Activated B cell treated with CpG ODN at 0.5 μM for 24 hours (primary cell): ENCODE measurements at regions not wholly inside any gene's neighbourhood (a gene's known extent, or its start where the extent isn't known, plus 50 kb on each side); places are given as distances from the start of the nearest gene placed in this dataset.

ENCODE experiments used
- ATAC-seq: fragments of 200-7000 bp; cut with Tn5 transposase; one replicate; pipeline ENCODE4 v1.10.0; 2021; ENCODE audit warnings: low read depth, mild to moderate bottlenecking, moderate library complexity
- CTCF ChIA-PET: fragments of 350-600 bp; sonication (Branson Sonifier 250); formaldehyde crosslinking; loops from one replicate; lab custom pipeline; 2021; ENCODE audit warnings: antibody characterized with exemption; lab: Charles Lee
- POLR2A ChIA-PET: fragments of 350-600 bp; sonication (Branson Sonifier 250); formaldehyde crosslinking; loops from one replicate; lab custom pipeline; 2021; ENCODE audit warnings: antibody characterized with exemption; lab: Charles Lee
- DNase-seq: peaks from one replicate; pipeline ENCODE4 v3.0.0; 2022
- H3K27ac Mint-ChIP-seq: one replicate; pipeline ENCODE4 v1.8.0; 2020; ENCODE audit warnings: mixed read lengths
- H3K27me3 Mint-ChIP-seq: one replicate; pipeline ENCODE4 v1.8.0; 2021; ENCODE audit warnings: mixed read lengths
- H3K36me3 Mint-ChIP-seq: one replicate; pipeline ENCODE4 v1.8.0; 2021; ENCODE audit warnings: low read depth, mixed read lengths
- H3K4me1 Mint-ChIP-seq: one replicate; pipeline ENCODE4 v1.8.0; 2021; ENCODE audit warnings: mixed read lengths
- H3K4me3 Mint-ChIP-seq: one replicate; pipeline ENCODE4 v1.8.0; 2020; ENCODE audit warnings: mild to moderate bottlenecking, mixed read lengths
- H3K9me3 Mint-ChIP-seq: one replicate; pipeline ENCODE4 v1.8.0; 2020; ENCODE audit warnings: mixed read lengths
- CTCF ChIP-seq: fragments of 200-600 bp; IDR thresholded peaks from one replicate; pipeline ENCODE4 v1.8.0; 2022; ENCODE audit warnings: antibody characterized with exemption, mild to moderate bottlenecking
- intact Hi-C: fragments of 100-400 bp; cut with micrococcal nuclease; formaldehyde crosslinking; loops from one replicate; pipeline ENCODE4 v1.15.1; 2024

GRCh38 chr6:6790891-6791290, 202.4 kb downstream of the LY86 start:
- intact Hi-C loops, result no loop called here
- DNase-seq, result no peak
- no peak for ATAC-seq
- H3K27ac Mint-ChIP-seq, result no peak overlapping the region
- ChIA-PET CTCF (interaction anchor here (1.1 to 4.1 kb wide), 2 partner anchors 32 to 448 kb away, joined by 5 to 17 read pairs; no protein-coding TSS in a partner anchor), POLR2A (no interaction called here)
- H3K36me3 Mint-ChIP-seq, result no peaks in the 10 kb centered on the region
- no peak for TF ChIP-seq CTCF
- no peaks in the 10 kb centered on the region for H3K9me3 Mint-ChIP-seq
- peaks cover 2% of the 10 kb centered on the region for H3K27me3 Mint-ChIP-seq
- H3K4me3 Mint-ChIP-seq, result no peak overlapping the region
- H3K4me1 Mint-ChIP-seq, result peaks cover 6% of the 10 kb centered on the region

- CTCF ChIA-PET, result interaction anchor here (1.1 kb wide), 2 partner anchors 34 to 450 kb away, joined by 3 read pairs; no protein-coding TSS in a partner anchor
- no peaks in the 10 kb centered on the region for H3K36me3 Mint-ChIP-seq
- intact Hi-C loops, result no loop called here
- no peak overlapping the region for H3K27ac Mint-ChIP-seq
- ATAC-seq (peak; percentile 37), DNase-seq (no peak)
- no peak overlapping the region for H3K4me3 Mint-ChIP-seq
- peaks cover 23% of the 10 kb centered on the region for H3K4me1 Mint-ChIP-seq
- POLR2A ChIA-PET, result no interaction called here
- H3K27me3 Mint-ChIP-seq, result peaks cover 2% of the 10 kb centered on the region
- H3K9me3 Mint-ChIP-seq, result no peaks in the 10 kb centered on the region
- TF ChIP-seq CTCF, result no peak
Measured at GRCh38 chr6:6793388-6794250, 205.1 kb downstream of the LY86 start.

- no peak overlapping the region for H3K4me3 Mint-ChIP-seq
- no peak for DNase-seq
- H3K27me3 Mint-ChIP-seq, result peaks cover 2% of the 10 kb centered on the region
- ATAC-seq, result no peak
- intact Hi-C loops, result loop anchor here (5.0 kb wide), 1 partner anchor 208 kb away; the partner anchor contains the start of gene LY86
- no peak for TF ChIP-seq CTCF
- ChIA-PET CTCF (no interaction called here), POLR2A (interaction anchor here (0.5 kb wide), 1 partner anchor 278 kb away, joined by 5 read pairs; no protein-coding TSS in a partner anchor)
- H3K9me3 Mint-ChIP-seq, result no peaks in the 10 kb centered on the region
- H3K36me3 Mint-ChIP-seq, result no peaks in the 10 kb centered on the region
- H3K4me1 Mint-ChIP-seq, result peaks cover 40% of the 10 kb centered on the region
- no peak overlapping the region for H3K27ac Mint-ChIP-seq
Measured at GRCh38 chr6:6795393-6795792, 206.9 kb downstream of the LY86 start.

GRCh38 chr6:6796818-6797217, 208.3 kb downstream of the LY86 start:
- CTCF ChIA-PET, result no interaction called here
- no peak for TF ChIP-seq CTCF
- Mint-ChIP-seq H3K4me1 (peaks cover 52% of the 10 kb centered on the region), H3K27ac (no peak overlapping the region), H3K9me3 (no peaks in the 10 kb centered on the region), H3K4me3 (no peak overlapping the region), H3K36me3 (no peaks in the 10 kb centered on the region), H3K27me3 (peaks cover 2% of the 10 kb centered on the region)
- POLR2A ChIA-PET, result no interaction called here
- intact Hi-C loops, result loop anchor here (5.0 kb wide), 1 partner anchor 210 kb away; the partner anchor contains the start of gene LY86
- ATAC-seq, result no peak
- DNase-seq, result no peak

- TF ChIP-seq CTCF, result no peak
- no peak overlapping the region for H3K4me3 Mint-ChIP-seq
- H3K9me3 Mint-ChIP-seq, result no peaks in the 10 kb centered on the region
- peaks cover 64% of the 10 kb centered on the region for H3K4me1 Mint-ChIP-seq
- CTCF ChIA-PET, result no interaction called here
- POLR2A ChIA-PET, result no interaction called here
- intact Hi-C loops, result loop anchor here (5.0 kb wide), 1 partner anchor 211 kb away; the partner anchor contains the start of gene LY86
- DNase-seq (no peak), ATAC-seq (no peak)
- H3K36me3 Mint-ChIP-seq, result no peaks in the 10 kb centered on the region
- H3K27me3 Mint-ChIP-seq, result peaks cover 2% of the 10 kb centered on the region
- peak overlapping the region; percentile 37 for H3K27ac Mint-ChIP-seq
Measured at GRCh38 chr6:6798448-6798860, 209.9 kb downstream of the LY86 start.
